HepG2 (cell line): ENCODE measurements at regions not wholly inside any gene's neighbourhood (a gene's known extent, or its start where the extent isn't known, plus 50 kb on each side); places are given as distances from the start of the nearest gene placed in this dataset.
"Not testable (repeated sequence)": the region's sequence is repeated elsewhere in the genome, so short reads cannot be mapped to it uniquely, and the experiment has no call there.

ENCODE experiments used
- CTCF ChIP-seq: sonication (generic); formaldehyde crosslinking; IDR thresholded peaks from 2 replicates; pipeline ENCODE4 v1.5.0; 2020; ENCODE audit warnings: mild to moderate bottlenecking, missing genetic modification reagents, moderate library complexity
- GTF2F1 ChIP-seq: fragments of 150-350 bp; IDR thresholded peaks from 2 replicates; pipeline ENCODE4 v1.6.1; 2014; ENCODE audit warnings: low read length
- PHF21A ChIP-seq: sonication (generic); formaldehyde crosslinking; IDR thresholded peaks from 2 replicates; pipeline ENCODE4 v1.5.0; 2020; ENCODE audit warnings: mild to moderate bottlenecking, missing genetic modification reagents
- TF ChIP-seq, protein P1 (sequence below): sonication (generic); formaldehyde crosslinking; IDR thresholded peaks from 2 replicates; pipeline ENCODE4 v1.8.1; 2022; ENCODE audit warnings: mild to moderate bottlenecking, missing genetic modification reagents
- TF ChIP-seq, protein P2 (sequence below): sonication (generic); formaldehyde crosslinking; IDR thresholded peaks from 2 replicates; pipeline ENCODE4 v1.4.0; 2020; ENCODE audit warnings: missing genetic modification reagents

DNA sequence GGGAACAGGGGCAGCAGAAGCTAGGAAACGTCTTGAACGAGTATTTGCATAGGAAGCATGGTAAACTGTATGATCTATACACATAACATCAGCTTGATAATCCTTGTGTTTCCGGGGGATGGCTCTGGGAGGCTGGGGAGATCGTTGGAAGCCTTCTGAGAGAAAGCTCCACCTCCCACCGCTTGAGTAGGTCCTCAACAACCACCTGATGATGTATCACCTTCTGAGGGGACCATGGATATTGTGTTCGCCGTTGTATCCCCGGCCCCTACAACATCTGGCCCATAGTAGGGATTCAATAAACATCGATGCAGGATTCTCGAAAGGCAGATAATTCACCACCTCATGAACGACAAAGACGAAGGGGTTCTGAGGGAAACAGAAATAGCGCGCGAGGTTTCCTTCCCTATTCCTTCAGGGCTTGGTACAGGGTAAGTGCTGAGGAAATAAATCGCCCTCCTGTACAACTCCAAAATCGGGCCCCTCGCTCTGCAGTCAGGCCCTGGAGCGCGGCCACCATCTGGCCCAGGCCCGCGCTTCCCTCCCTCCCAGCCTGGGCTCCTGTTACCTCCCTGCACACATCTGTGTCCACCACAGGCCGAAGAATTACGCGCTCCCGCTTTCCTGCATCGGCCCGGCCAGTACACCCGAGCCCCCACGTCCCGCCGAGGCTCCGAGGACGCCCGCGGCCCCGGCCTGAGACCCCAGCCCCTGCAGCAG lies 71.3 kb downstream of the B4GALT7 start:
- TF ChIP-seq PHF21A; CTCF (CRISPR knock-in tag); GTF2F1: not testable (repeated sequence)
- TF ChIP-seq, protein P1, sequence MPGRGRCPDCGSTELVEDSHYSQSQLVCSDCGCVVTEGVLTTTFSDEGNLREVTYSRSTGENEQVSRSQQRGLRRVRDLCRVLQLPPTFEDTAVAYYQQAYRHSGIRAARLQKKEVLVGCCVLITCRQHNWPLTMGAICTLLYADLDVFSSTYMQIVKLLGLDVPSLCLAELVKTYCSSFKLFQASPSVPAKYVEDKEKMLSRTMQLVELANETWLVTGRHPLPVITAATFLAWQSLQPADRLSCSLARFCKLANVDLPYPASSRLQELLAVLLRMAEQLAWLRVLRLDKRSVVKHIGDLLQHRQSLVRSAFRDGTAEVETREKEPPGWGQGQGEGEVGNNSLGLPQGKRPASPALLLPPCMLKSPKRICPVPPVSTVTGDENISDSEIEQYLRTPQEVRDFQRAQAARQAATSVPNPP (CRISPR knock-in tag): not testable (repeated sequence)
- TF ChIP-seq, protein P2, sequence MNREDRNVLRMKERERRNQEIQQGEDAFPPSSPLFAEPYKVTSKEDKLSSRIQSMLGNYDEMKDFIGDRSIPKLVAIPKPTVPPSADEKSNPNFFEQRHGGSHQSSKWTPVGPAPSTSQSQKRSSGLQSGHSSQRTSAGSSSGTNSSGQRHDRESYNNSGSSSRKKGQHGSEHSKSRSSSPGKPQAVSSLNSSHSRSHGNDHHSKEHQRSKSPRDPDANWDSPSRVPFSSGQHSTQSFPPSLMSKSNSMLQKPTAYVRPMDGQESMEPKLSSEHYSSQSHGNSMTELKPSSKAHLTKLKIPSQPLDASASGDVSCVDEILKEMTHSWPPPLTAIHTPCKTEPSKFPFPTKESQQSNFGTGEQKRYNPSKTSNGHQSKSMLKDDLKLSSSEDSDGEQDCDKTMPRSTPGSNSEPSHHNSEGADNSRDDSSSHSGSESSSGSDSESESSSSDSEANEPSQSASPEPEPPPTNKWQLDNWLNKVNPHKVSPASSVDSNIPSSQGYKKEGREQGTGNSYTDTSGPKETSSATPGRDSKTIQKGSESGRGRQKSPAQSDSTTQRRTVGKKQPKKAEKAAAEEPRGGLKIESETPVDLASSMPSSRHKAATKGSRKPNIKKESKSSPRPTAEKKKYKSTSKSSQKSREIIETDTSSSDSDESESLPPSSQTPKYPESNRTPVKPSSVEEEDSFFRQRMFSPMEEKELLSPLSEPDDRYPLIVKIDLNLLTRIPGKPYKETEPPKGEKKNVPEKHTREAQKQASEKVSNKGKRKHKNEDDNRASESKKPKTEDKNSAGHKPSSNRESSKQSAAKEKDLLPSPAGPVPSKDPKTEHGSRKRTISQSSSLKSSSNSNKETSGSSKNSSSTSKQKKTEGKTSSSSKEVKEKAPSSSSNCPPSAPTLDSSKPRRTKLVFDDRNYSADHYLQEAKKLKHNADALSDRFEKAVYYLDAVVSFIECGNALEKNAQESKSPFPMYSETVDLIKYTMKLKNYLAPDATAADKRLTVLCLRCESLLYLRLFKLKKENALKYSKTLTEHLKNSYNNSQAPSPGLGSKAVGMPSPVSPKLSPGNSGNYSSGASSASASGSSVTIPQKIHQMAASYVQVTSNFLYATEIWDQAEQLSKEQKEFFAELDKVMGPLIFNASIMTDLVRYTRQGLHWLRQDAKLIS (CRISPR knock-in tag): not testable (repeated sequence)
